HCT116 (cell line): ENCODE measurements at regions not wholly inside any gene's neighbourhood (a gene's known extent, or its start where the extent isn't known, plus 50 kb on each side); places are given as distances from the start of the nearest gene placed in this dataset.

Experiments
- ATAC-seq: fragments of 200-7000 bp; cut with Tn5 transposase; 2 replicates; pipeline ENCODE4 v1.9.1; 2020; ENCODE audit warnings: mild to moderate bottlenecking, moderate library complexity
- BruUV-seq: library from RNA; stranded (reverse); fragments of 400-500 nt; replicated peaks from 2 replicates; lab custom pipeline; 2021; lab: Mats Ljungman, UMichigan
- CTCF ChIA-PET: fragments of 300-600 bp; sonication (Branson Sonifier 250); formaldehyde crosslinking; loops from one replicate; lab custom pipeline; 2021; ENCODE audit warnings: antibody characterized with exemption; lab: Charles Lee
- POLR2A ChIA-PET: fragments of 300-600, 350-600 bp; sonication (Branson Sonifier 250); formaldehyde crosslinking; loops from one replicate; lab custom pipeline; 2021; ENCODE audit warnings: antibody characterized with exemption; lab: Charles Lee
- RAD21 ChIA-PET, 2 experiments: fragments of 300-600 bp; sonication (Branson Sonifier 250); formaldehyde crosslinking; loops; one replicate each; lab custom pipeline; 2023; ENCODE audit warnings: low total read pairs in 2 of 2; ENCODE audit not compliant: uncharacterized antibody in 2 of 2, unreplicated experiment in 2 of 2, low non-redundant PET in 1 of 2; lab: Charles Lee
- DNase-seq: peaks from one replicate; pipeline ENCODE4 v3.0.0-alpha.2; 2010; ENCODE audit warnings: low read depth, low spot score
- H2AFZ ChIP-seq: fragments of 200-600 bp; shearing (Covaris generic), sonication (generic); 2 replicates; pipeline ENCODE4 v1.6.1; 2017; ENCODE audit warnings: low read depth, mixed run types, mixed read lengths, antibody characterized with exemption, low read length; ENCODE audit not compliant: poor library complexity, severe bottlenecking
- H3K27ac ChIP-seq: 2 replicates; pipeline ENCODE4 v1.5.1; 2012; ENCODE audit warnings: low read depth, low read length
- H3K27me3 ChIP-seq: fragments of 200-600 bp; sonication (generic); 2 replicates; pipeline ENCODE4 v1.6.1; 2016; ENCODE audit warnings: mixed run types, low read length, mixed read lengths; ENCODE audit not compliant: insufficient read depth
- H3K36me3 ChIP-seq, 2 experiments: fragments of 200-500 bp in 1 of 2; fragments of 200-600 bp in 1 of 2; sonication (Bioruptor generic) in 1 of 2; sonication (generic) in 1 of 2; 2 replicates each; pipeline versions ENCODE4 v1.5.1 to v1.6.1; 2014 to 2016; ENCODE audit warnings: low read length in 2 of 2, inconsistent platforms in 1 of 2, mixed read lengths in 1 of 2, mixed run types in 1 of 2; ENCODE audit not compliant: insufficient read depth in 2 of 2, control insufficient read depth in 1 of 2
- H3K4me1 ChIP-seq, 2 experiments: fragments of 200-600 bp in 1 of 2; sonication (generic) in 1 of 2; 2 replicates each; pipeline versions ENCODE4 v1.5.1 to v1.6.1; 2012 to 2017; ENCODE audit warnings: low read length in 2 of 2, inconsistent platforms in 1 of 2, mild to moderate bottlenecking in 1 of 2, mixed read lengths in 1 of 2, mixed run types in 1 of 2, moderate library complexity in 1 of 2; ENCODE audit not compliant: insufficient read depth in 2 of 2, control insufficient read depth in 1 of 2
- H3K4me2 ChIP-seq: fragments of 200-600 bp; sonication (generic); 2 replicates; pipeline ENCODE4 v1.6.1; 2017; ENCODE audit warnings: mixed run types, low read length, mixed read lengths
- H3K4me3 ChIP-seq, 2 experiments: fragments of 200-600 bp in 1 of 2; sonication (generic) in 1 of 2; replicated peaks in 1 of 2; 2 replicates each; pipeline ENCODE4 v1.5.1; 2011 to 2016; ENCODE audit warnings: low read length in 2 of 2, control low read depth in 1 of 2, low read depth in 1 of 2, mild to moderate bottlenecking in 1 of 2, mixed read lengths in 1 of 2, mixed run types in 1 of 2
- H3K79me2 ChIP-seq: fragments of 200-600 bp; sonication (generic); 2 replicates; pipeline ENCODE4 v1.6.1; 2017; ENCODE audit warnings: mild to moderate bottlenecking, mixed run types, low read length, moderate library complexity, mixed read lengths; ENCODE audit not compliant: insufficient read depth
- H3K9ac ChIP-seq: fragments of 200-600 bp; sonication (generic); 2 replicates; pipeline ENCODE4 v1.6.1; 2016; ENCODE audit warnings: low read length, mixed read lengths
- H3K9me2 ChIP-seq: fragments of 200-600 bp; sonication (generic), shearing (Covaris generic); 2 replicates; pipeline ENCODE4 v1.6.1; 2017; ENCODE audit warnings: mixed run types, mild to moderate bottlenecking, moderate library complexity; ENCODE audit not compliant: insufficient read depth
- H3K9me3 ChIP-seq, 2 experiments: fragments of 200-500 bp in 1 of 2; fragments of 200-600 bp in 1 of 2; sonication (Bioruptor generic) in 1 of 2; sonication (generic) in 1 of 2; 2 replicates each; pipeline ENCODE4 v1.6.1; 2014 to 2017; ENCODE audit warnings: low read length in 2 of 2, mixed read lengths in 2 of 2, inconsistent platforms in 1 of 2, low read depth in 1 of 2, mild to moderate bottlenecking in 1 of 2, mixed run types in 1 of 2, moderate library complexity in 1 of 2; ENCODE audit not compliant: control insufficient read depth in 1 of 2, insufficient read depth in 1 of 2
- H4K20me1 ChIP-seq: fragments of 200-600 bp; sonication (generic), shearing (Covaris generic); 2 replicates; pipeline ENCODE4 v1.6.1; 2017; ENCODE audit warnings: mixed run types, mild to moderate bottlenecking, moderate library complexity; ENCODE audit not compliant: insufficient read depth
- CBX3 ChIP-seq: IDR thresholded peaks from 2 replicates; pipeline ENCODE4 v1.6.1; 2012; ENCODE audit warnings: low read depth
- CEBPB ChIP-seq: IDR thresholded peaks from 2 replicates; pipeline ENCODE4 v1.6.1; 2012; ENCODE audit warnings: low read depth
- EGR1 ChIP-seq: IDR thresholded peaks from 2 replicates; pipeline ENCODE4 v1.6.1; 2012; ENCODE audit warnings: low read depth
- EZH2 ChIP-seq: fragments of 200-600 bp; sonication (generic); IDR thresholded peaks from 2 replicates; pipeline ENCODE4 v1.6.1; 2017; ENCODE audit warnings: antibody characterized with exemption, mixed run types
- EZH2phosphoT487 ChIP-seq: fragments of 200-600 bp; IDR thresholded peaks from 2 replicates; pipeline ENCODE4 v1.6.1; 2018; ENCODE audit warnings: antibody characterized with exemption, borderline replicate concordance
- SIN3A ChIP-seq: IDR thresholded peaks from 2 replicates; pipeline ENCODE4 v1.6.1; 2012; ENCODE audit warnings: low read depth
- SRF ChIP-seq: IDR thresholded peaks from 2 replicates; pipeline ENCODE4 v1.6.1; 2012; ENCODE audit warnings: low read depth
- ZNF274 ChIP-seq: fragments of 200-500 bp; sonication (Bioruptor generic); IDR thresholded peaks from 2 replicates; pipeline ENCODE4 v1.6.1; 2014; ENCODE audit warnings: mild to moderate bottlenecking, low read depth, low read length, inconsistent platforms
- intact Hi-C: fragments of 100-400 bp; cut with micrococcal nuclease; formaldehyde crosslinking; loops from 2 replicates; pipeline ENCODE4 v1.10.0; 2022
- TF ChIP-seq, protein P1 (sequence below), 3 experiments: fragments of 200-600 bp in 1 of 3; sonication (generic) in 1 of 3; IDR thresholded peaks in 2 of 3; conservative IDR thresholded peaks in 1 of 3; 2 replicates each; pipeline ENCODE4 v1.5.1; 2012 to 2017; ENCODE audit warnings: low read depth in 2 of 3, low read length in 2 of 3, antibody characterized with exemption in 1 of 3, borderline replicate concordance in 1 of 3, control low read depth in 1 of 3, mild to moderate bottlenecking in 1 of 3, mixed read lengths in 1 of 3, mixed run types in 1 of 3, moderate library complexity in 1 of 3; ENCODE audit not compliant: insufficient read depth in 1 of 3
- TF ChIP-seq, protein P2 (sequence below): IDR thresholded peaks from 2 replicates; pipeline ENCODE4 v1.6.1; 2012
- TF ChIP-seq, protein P3 (sequence below): IDR thresholded peaks from 2 replicates; pipeline ENCODE4 v1.6.1; 2012

DNA sequence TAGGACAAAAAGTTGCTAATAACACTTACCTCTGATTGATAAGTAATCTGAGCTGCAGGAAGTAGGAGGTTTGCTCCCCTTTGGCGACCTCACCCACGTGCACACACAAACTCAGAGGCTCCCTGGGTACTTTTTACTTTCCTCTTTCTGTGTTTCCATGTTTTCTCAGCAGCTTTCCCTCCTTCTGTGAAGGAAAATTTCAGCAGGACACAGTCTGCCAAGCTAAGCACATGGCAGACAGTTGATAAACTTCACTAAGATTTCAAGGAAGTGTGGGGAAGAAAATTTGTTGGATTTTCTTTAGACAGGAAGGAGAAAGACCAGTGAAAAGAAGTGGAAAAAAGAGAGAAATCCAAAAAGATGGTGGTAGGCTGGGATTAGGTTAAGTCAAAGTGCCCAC, 215.5 kb upstream of the ARG1 start:
- no peak overlapping the region for H2AFZ ChIP-seq
- RAD21 ChIA-PET, result no interaction called here
- H3K9ac ChIP-seq, result no peak overlapping the region
- no peak overlapping the region for H3K27ac ChIP-seq
- no peaks in the 10 kb centered on the region for H3K9me3 ChIP-seq
- no peaks in the 10 kb centered on the region for H3K9me2 ChIP-seq
- H3K4me2 ChIP-seq, result no peak overlapping the region
- no peak for TF ChIP-seq CBX3
- TF ChIP-seq CEBPB, result no peak
- TF ChIP-seq, protein P1, sequence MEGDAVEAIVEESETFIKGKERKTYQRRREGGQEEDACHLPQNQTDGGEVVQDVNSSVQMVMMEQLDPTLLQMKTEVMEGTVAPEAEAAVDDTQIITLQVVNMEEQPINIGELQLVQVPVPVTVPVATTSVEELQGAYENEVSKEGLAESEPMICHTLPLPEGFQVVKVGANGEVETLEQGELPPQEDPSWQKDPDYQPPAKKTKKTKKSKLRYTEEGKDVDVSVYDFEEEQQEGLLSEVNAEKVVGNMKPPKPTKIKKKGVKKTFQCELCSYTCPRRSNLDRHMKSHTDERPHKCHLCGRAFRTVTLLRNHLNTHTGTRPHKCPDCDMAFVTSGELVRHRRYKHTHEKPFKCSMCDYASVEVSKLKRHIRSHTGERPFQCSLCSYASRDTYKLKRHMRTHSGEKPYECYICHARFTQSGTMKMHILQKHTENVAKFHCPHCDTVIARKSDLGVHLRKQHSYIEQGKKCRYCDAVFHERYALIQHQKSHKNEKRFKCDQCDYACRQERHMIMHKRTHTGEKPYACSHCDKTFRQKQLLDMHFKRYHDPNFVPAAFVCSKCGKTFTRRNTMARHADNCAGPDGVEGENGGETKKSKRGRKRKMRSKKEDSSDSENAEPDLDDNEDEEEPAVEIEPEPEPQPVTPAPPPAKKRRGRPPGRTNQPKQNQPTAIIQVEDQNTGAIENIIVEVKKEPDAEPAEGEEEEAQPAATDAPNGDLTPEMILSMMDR (IDR thresholded peaks at IDR 0.05 in 2 of 3, conservative IDR thresholded peaks at IDR 0.05 in 1 of 3; ENCODE audit: borderline replicate concordance in 1 of 3, insufficient read depth in 1 of 3, low read depth in 2 of 3, low read length in 2 of 3), result no peak
- no peak for TF ChIP-seq EZH2
- TF ChIP-seq EZH2phosphoT487, result no peak
- TF ChIP-seq ZNF274, result no peak
- TF ChIP-seq, protein P2, sequence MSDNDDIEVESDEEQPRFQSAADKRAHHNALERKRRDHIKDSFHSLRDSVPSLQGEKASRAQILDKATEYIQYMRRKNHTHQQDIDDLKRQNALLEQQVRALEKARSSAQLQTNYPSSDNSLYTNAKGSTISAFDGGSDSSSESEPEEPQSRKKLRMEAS, result no peak
- no peak for TF ChIP-seq EGR1
- TF ChIP-seq, protein P3, sequence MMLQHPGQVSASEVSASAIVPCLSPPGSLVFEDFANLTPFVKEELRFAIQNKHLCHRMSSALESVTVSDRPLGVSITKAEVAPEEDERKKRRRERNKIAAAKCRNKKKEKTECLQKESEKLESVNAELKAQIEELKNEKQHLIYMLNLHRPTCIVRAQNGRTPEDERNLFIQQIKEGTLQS, result no peak
- no peak for TF ChIP-seq SIN3A
- no peak for TF ChIP-seq SRF
- TF ChIP-seq, all 23 proteins: peak for 0
- POLR2A ChIA-PET, result no interaction called here
- no peak for DNase-seq
- CTCF ChIA-PET, result no interaction called here
- ATAC-seq, result no peak
- Histone ChIP-seq H4K20me1 (no peaks in the 10 kb centered on the region), H3K4me1 (no peaks in the 10 kb centered on the region), H3K79me2 (no peaks in the 10 kb centered on the region), H3K27me3 (no peaks in the 10 kb centered on the region), H3K4me3 (no peak overlapping the region), H3K36me3 (no peaks in the 10 kb centered on the region)
- BruUV-seq, result no TSS peak
- intact Hi-C loops, result no loop called here
